HG02678 (cell line): ENCODE measurements at regions not wholly inside any gene's neighbourhood (a gene's known extent, or its start where the extent isn't known, plus 50 kb on each side); places are given as distances from the start of the nearest gene placed in this dataset.

Experiments used
- ATAC-seq: cut with Tn5 transposase; IDR thresholded peaks from one replicate; pipeline ENCODE4 v1.9.1; 2021; ENCODE audit warnings: mild to moderate bottlenecking, moderate library complexity; ENCODE audit not compliant: unreplicated experiment

DNA sequence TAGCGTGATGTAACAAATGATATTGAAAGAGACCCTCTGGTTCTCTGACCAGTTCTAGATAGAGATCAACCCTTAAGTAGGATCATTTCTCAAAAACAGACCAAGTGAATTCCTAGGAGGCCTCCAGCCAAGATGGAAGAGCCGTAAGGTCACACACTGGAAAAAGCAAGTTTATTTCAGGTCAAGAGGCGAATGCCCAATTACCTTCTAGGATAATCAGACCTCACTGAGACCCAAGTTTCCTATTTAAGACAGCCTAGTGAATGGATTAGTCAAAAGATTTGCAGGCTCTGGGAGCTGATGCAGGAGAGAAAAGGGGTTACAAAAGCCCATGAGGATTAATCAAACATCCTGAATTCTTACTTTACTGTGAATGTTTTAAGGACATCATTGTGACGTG, 486.1 kb upstream of the NRP1 start:
- no peak for ATAC-seq

GRCh38 chr10:33819206-33819605, 484.7 kb upstream of the NRP1 start:
- no peak for ATAC-seq

DNA sequence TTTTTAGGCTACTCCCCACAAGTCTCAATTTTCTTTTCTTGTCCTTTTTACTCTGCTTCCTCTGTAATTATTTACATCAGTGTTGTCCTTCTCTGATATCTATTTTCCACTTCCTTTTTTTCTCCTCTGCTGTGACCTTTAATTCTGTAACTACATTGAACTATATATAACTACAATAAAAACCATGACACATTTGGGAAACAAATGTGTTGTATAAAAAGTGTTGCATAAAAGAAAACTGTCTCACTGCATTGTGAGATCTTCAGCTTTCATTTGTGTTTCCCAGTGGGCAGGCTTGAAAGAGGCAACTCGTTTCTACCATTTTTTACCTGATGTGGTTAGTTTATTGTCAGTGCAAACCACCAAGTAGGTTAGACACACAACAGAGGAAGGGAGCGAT, 483.9 kb upstream of the NRP1 start:
- ATAC-seq: no peak

GRCh38 chr10:33817605-33818004, 483.1 kb upstream of the NRP1 start:
- no peak for ATAC-seq

DNA sequence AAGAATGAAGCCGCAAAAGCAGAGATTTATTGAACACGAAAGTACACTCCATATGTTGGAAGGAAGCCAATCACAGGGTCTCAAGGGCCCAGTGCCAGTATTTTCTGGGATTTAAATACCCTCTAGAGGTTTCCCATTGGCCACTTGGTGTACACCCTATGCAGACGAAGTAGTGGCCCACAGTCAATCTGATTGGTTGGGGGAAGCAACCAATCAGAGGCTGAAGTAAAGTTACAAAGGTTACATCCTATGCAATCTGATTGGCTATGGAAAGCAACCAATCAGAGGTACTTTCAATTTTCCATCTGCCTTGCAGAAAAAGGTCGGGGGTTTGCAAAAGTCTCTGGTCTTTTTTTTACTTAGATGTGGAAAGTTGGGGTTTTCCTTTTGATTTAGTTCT, 481.3 kb upstream of the NRP1 start:
- no peak for ATAC-seq

DNA sequence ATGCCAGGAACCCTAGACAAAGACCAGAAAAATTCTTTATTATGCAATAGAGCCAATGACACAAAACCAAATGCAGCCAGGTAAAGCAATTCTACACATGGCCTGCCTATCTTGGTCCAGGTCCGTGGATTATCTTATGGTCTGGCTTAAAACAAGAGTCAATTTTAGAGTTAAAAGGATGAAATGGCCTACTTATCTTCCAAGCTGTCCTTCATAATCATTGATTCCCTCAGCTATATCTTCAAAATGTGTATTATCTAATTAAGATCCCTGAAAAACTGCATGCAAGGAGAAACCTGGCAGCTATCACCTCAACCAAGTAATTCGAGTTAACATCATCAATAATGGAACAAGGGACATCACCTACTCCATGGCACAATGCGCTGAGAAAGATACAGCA, 479.4 kb upstream of the NRP1 start:
- ATAC-seq: no peak

DNA sequence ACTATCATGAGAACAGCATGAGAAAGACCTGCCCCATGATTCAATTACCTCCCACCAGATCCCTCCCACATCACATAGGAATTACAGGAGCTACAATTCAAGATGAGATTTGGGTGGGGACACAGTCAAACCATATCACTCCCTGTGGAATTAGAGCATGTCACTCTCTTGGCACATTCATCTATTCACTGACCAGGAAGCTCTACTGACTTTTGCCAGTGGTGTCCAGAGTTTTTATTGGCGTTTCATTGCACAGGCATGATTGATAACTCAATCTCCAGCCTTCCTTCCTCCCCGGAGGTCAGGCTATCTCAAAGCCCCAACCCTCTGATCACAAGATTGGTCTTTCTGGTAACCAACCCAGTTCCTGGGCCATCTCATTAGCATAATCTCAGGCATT, 478.9 kb upstream of the NRP1 start:
- ATAC-seq: no peak

DNA sequence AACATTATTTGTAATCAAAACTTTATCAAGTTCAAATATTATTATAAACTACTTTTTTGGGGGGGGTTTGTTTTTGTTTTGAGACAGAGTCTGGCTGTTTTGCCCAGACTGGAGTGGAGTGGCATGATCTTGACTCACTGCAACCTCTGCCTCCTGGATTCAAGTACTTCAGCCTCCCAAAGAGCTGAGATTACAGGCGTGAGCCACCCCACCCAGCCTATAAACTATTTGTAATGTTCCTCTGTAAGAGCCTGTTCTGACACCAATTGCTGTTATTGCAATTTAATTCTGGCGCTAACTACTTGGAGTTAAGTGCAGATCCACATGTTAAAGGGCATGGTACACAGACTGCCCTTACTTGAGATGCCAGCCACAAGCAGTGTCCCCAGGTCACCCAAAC, 478.1 kb upstream of the NRP1 start:
- ATAC-seq: no peak

DNA sequence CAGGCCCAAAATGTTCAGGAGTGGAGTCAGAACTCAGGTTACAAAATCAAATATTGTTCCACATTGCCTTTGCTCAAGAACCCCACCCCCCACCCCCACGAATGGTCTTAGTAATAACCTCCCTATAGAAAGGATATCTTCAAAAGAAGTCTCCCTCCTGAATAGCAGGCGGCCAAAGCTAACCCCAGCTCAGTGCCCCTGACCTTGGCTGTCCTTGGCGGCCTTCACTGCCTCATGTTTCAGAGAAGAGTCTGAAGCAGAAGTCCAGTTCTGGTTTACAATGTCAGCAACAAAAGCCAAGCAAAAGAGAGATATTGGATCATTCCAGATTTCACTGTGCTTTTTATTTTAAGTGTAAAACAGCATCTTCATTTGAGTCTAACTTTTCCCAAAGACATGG, 476.5 kb upstream of the NRP1 start:
- ATAC-seq: no peak

- no peak for ATAC-seq
Measured at GRCh38 chr10:33809732-33810131, 475.3 kb upstream of the NRP1 start.

DNA sequence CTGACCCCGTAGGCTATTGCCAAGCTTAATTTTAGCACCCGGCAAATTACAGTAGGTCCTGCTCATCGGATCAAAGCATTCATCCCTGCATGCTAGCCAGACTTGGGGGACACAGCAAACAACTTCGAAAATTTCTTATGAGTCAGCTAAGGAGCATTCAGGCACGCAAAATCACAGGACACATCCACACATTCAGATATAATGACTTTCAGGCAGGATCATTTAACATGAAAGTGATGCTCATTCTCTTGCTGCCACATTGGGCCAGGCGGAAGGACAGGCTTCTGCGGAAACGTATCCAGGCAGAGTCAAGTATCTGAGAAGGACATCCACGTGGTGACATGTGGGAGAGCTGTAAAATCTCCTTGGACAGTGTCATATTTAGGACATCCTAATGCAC, 474.0 kb upstream of the NRP1 start:
- no peak for ATAC-seq

DNA sequence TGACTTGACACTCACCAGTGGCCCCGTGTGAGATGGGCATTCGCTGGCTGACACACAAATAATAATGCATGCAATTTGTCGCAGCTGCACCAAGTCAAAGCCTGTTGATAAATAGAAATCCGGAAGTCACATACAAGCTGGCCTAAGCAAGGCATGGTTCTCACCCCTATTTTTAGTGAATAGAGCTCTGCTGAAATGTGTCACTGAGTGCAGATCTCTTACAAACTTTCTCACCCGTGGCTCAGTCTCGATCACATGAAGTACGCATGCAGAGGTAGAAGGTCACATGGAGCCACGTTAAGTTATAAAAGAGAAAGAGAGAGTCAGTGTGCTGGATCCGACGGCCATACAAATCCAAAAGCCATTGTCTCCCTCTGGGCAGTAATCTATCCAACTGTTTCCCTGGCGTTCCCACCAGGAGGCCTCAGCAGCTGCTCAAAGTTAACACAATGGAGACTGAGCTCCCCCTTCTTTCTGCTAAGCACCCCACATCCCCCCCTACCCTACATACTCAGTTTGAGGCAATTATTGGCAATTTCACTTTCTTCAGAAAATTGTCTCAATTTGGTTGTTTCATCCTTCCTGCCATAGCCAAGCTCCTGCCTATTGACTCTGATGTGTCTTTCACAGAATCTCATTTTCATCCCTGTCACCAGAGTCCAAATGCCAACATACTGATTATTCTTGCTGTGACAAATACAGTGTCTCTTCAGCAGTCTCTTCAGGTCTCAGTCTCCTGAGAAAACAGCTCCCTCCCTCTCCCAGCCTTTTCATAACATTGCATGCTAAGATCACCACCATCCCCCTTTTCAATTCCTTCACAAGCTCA, 473.3 kb upstream of the NRP1 start:
- no peak for ATAC-seq

DNA sequence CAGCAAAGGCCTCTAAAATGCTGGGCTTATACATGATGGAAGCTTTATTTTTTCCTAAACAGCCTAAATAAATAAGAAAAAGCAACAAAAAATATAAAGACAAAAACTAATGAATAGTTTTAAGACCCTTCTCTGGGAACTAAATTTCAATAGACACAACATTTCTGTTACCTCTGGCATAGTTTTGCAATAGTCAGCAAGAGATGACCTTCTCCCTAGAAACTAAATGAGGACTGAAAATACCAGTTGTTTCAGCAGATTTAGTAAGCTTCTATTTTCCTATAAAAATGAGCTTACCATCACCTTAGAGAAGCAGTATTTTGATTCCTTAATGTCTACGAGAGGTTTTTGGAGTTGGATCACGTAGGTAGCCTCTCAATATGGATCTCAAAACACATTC, 471.4 kb upstream of the NRP1 start:
- ATAC-seq: no peak

DNA sequence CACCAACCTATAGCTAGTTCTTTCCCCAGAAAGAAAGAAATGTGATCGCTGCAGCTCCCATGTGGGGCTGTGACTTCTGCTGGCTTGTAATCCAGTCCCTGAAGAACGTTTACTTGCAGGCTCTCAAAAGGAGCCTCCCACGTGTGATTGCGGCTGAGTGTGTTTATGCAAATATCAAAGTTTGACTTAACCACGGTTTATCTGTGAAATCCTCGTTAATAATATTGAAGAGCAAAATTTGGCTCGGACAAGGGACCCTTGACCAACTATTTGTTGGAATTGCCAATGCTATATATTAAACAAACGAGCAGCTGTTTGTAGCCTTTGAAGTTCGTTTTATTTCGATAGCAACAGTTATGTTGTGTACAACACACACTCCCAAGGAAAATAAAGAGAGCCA, 470.1 kb upstream of the NRP1 start:
- ATAC-seq: no peak

- ATAC-seq: no peak
Measured at GRCh38 chr10:33803248-33803647, 468.8 kb upstream of the NRP1 start.

- no peak for ATAC-seq
Measured at GRCh38 chr10:33802566-33802965, 468.1 kb upstream of the NRP1 start.

DNA sequence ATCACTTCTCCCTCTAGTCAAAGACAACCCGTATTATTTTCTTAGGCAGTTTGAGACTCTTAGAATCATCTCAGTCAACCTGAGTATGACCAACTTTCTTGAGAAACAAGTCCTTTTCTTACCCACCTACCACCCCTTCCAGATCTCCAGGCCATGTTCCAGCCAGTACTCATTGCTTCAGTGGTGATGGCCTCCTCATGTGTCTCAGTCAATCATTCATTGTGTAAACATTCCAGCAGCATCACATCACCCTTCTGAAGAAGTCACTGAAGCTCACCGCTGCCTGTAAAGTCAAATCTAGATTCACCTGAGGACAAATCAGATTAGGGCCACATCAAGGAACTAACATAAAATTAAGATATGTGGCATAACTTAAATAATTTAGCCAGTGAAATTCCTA, 467.2 kb upstream of the NRP1 start:
- ATAC-seq: no peak

DNA sequence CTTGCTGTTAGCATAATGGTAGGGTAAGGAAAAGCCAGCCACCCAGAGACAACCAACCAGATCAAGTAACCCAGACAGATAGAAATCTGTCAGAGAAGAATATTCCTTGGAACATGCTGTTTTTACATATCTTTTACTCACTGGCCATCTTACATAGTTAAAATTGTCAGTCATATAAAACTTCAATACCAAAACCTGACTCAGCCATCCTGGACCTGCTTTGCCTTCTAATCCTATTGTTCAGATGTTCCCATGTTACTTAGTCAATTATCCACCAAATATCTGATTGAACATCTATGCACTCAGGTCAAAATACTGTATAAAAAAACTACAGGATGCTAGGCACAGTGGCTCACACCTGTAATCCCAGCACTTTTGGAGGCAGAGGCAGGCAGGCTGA, 466.5 kb upstream of the NRP1 start:
- ATAC-seq: no peak

- ATAC-seq: no peak
Measured at GRCh38 chr10:33800545-33800944, 466.1 kb upstream of the NRP1 start.

- no peak for ATAC-seq
Measured at GRCh38 chr10:33799944-33800323, 465.5 kb upstream of the NRP1 start.

DNA sequence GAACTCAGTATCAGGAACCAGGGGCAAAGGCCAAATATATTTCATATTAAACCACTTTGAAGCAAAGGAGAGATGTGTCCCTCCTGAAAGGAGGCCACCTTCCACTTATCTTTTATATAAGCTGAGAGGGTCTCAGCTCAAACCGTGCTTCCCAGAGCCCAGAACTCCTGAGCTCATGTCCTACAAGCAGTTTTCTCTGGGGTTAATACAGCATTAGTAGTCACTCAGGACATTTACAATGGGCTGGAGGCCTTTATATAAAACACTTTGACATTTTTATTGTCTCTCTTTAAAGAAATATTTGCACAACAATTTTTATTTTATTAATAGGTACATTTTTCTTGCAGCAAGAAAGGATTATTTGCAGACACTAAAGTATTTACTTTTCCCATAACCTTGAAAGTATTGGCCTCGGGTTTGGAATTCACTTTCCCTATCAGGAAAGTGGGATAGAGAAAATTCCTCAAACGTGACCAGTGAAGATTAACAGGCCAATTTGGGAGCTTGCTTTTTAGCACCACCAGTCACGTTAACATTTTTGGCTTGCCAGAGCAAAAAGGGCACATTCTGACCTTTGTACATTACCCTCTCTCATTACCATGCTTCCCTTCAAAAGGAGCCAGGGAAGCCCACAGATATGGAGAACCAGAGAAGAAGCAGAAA, 464.9 kb upstream of the NRP1 start:
- ATAC-seq: no peak

DNA sequence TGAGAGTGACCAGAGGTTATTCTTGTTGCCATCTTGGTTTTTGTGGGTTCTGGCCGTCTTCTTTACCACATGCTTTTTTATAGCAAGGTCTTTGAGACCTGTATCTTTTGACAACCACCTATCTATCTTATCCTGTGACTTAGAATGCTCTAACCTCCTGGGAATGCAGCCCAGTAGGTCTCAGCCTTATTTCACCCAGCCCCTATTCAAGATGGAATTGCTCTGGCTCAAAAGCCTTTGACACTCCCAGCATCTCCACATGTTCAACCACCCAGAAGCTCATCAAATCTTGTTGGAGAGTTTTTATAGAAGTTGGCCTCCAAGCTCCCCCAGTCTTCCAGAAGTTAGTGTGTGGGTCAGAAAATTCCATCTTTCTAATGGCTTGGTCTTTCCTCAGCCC, 464.3 kb upstream of the NRP1 start:
- ATAC-seq: no peak

- ATAC-seq: no peak
Measured at GRCh38 chr10:33796680-33797079, 462.2 kb upstream of the NRP1 start.
